Tibial nerve (tissue), 4 donors: ENCODE measurements at regions not wholly inside any gene's neighbourhood (a gene's known extent, or its start where the extent isn't known, plus 50 kb on each side); places are given as distances from the start of the nearest gene placed in this dataset.

ENCODE experiments used
- DNase-seq, 2 donors: peaks; one replicate each; pipeline ENCODE4 v3.0.0-alpha.2; 2019; ENCODE audit warnings: low spot score in 2 of 2
- H3K27ac ChIP-seq, 4 donors: fragments of 200-600 bp; sonication (generic) in 3 of 4; one replicate each; pipeline ENCODE4 v1.5.1; 2017 to 2019; ENCODE audit warnings: mild to moderate bottlenecking in 1 of 4
- H3K27me3 ChIP-seq, 2 donors: fragments of 200-600 bp; sonication (generic) in 1 of 2; one replicate each; pipeline versions ENCODE4 v1.5.1 to v1.6.0; 2017 to 2019
- H3K36me3 ChIP-seq, 3 donors: fragments of 200-600 bp; sonication (generic); one replicate each; pipeline ENCODE4 v1.5.1; 2018 to 2019
- H3K4me1 ChIP-seq, 4 donors: fragments of 200-600 bp; sonication (generic) in 3 of 4; one replicate each; pipeline ENCODE4 v1.5.1; 2017 to 2019
- H3K4me3 ChIP-seq, 4 donors: fragments of 200-600 bp; sonication (generic) in 3 of 4; one replicate each; pipeline ENCODE4 v1.5.1; 2017 to 2019; ENCODE audit warnings: mild to moderate bottlenecking in 1 of 4, moderate library complexity in 1 of 4
- H3K9me3 ChIP-seq, 4 donors: fragments of 200-600 bp; sonication (generic) in 3 of 4; one replicate each; pipeline ENCODE4 v1.5.1; 2017 to 2019
- EP300 ChIP-seq, 2 donors: sonication (generic); formaldehyde crosslinking; IDR thresholded peaks; one replicate each; pipeline ENCODE4 v1.6.1; 2017; ENCODE audit warnings: antibody characterized with exemption in 2 of 2, mild to moderate bottlenecking in 1 of 2
- POLR2A ChIP-seq, 2 donors: fragments of 450-650 bp; IDR thresholded peaks; one replicate each; pipeline ENCODE4 v1.6.1; 2017; ENCODE audit warnings: antibody characterized with exemption in 2 of 2, mild to moderate bottlenecking in 2 of 2, moderate library complexity in 2 of 2
- WGBS, 2 donors: methylation state at CpG; one replicate each; pipeline ENCODE4 v1.1.5; 2018; 5-methylcytosine and 5-hydroxymethylcytosine counted together
- TF ChIP-seq, protein P1 (sequence below), 5 experiments: fragments of 200-600 bp in 3 of 5; fragments of 450-650 bp in 2 of 5; sonication (generic) in 3 of 5; IDR thresholded peaks; one replicate each; pipeline ENCODE4 v1.5.1; 2016 to 2019; ENCODE audit warnings: antibody characterized with exemption in 5 of 5, mild to moderate bottlenecking in 3 of 5, moderate library complexity in 2 of 5

DNA sequence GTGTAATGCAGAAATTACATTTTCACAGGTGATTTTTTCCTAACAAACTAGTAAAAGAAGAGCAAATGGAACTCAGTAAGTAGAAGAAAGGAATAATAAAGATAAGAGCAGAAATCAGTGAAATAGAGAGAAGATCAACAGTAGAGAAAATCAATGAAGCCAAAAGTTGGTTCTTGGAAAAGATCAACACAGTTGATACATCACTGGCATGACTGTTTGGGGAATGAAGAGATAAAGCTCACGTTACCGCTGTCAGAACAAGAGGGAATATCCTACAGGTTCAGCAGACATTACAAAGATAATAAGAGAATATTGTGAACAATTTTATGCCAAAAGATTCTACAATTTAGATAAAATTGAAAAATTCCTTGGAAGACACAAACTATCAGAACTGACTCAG lies 146.4 kb downstream of the ACTR3B start:
- 90 to 95% methylated on average over 2 of the region's 2 CpGs for WGBS, 2 donors

DNA sequence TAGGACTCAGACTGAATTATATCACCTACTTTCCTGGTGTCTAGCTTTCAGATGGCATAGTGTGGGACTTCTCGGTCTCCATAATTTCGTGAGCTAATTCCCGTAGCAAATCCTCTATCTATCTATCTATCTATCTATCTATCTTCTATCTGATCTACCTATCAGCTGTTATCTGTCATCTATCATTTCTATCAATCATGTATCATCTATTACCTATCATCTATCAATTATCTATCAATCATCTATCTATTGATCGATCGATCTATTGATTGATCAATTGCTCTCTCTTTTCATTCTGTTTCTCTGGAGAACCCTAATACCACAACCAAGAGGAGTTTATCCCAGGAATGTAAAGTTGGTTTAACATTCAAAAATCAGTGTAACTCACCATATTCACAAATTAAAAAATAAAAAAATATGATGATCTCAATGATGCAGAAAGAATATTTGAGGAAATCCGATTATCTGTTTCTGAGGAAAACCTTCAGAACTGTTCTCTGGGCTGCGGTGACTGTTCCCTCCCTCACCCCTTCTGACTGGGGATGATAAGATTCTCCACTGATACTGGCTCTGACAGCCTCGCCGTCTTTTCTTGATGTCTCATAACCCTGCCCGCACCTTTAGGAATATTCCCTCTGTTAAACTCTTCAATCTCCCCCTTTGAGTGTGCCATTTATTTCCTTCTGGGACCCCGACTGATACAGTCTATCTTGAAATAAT lies 147.7 kb downstream of the ACTR3B start:
- DNase-seq, result no peak
- Histone ChIP-seq H3K36me3 (no peaks in the 10 kb centered on the region), H3K27ac (no peak overlapping the region), H3K27me3 (no peaks in the 10 kb centered on the region), H3K4me1 (peaks cover 0 to 7% (median 0%) of the 10 kb centered on the region in 4 donors), H3K9me3 (no peaks in the 10 kb centered on the region), H3K4me3 (no peak overlapping the region)
- 92 to 93% methylated on average over 11 of the region's 11 CpGs for WGBS, 2 donors
- TF ChIP-seq, protein P1, sequence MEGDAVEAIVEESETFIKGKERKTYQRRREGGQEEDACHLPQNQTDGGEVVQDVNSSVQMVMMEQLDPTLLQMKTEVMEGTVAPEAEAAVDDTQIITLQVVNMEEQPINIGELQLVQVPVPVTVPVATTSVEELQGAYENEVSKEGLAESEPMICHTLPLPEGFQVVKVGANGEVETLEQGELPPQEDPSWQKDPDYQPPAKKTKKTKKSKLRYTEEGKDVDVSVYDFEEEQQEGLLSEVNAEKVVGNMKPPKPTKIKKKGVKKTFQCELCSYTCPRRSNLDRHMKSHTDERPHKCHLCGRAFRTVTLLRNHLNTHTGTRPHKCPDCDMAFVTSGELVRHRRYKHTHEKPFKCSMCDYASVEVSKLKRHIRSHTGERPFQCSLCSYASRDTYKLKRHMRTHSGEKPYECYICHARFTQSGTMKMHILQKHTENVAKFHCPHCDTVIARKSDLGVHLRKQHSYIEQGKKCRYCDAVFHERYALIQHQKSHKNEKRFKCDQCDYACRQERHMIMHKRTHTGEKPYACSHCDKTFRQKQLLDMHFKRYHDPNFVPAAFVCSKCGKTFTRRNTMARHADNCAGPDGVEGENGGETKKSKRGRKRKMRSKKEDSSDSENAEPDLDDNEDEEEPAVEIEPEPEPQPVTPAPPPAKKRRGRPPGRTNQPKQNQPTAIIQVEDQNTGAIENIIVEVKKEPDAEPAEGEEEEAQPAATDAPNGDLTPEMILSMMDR (IDR thresholded peaks at IDR 0.05), result no peak
- TF ChIP-seq POLR2A (IDR thresholded peaks at IDR 0.05), result no peak
- TF ChIP-seq EP300 (IDR thresholded peaks at IDR 0.05), result no peak

More for the DNA sequence above, 146.4 kb downstream of the ACTR3B start:
- no peak for DNase-seq
- Histone ChIP-seq H3K9me3 (no peaks in the 10 kb centered on the region), H3K4me1 (peaks cover 0 to 7% (median 0%) of the 10 kb centered on the region in 4 donors), H3K4me3 (no peak overlapping the region), H3K36me3 (no peaks in the 10 kb centered on the region), H3K27ac (no peak overlapping the region), H3K27me3 (no peaks in the 10 kb centered on the region)
- TF ChIP-seq, protein P1 (IDR thresholded peaks at IDR 0.05), result no peak
- TF ChIP-seq POLR2A (IDR thresholded peaks at IDR 0.05), result no peak
- TF ChIP-seq EP300 (IDR thresholded peaks at IDR 0.05), result no peak

DNA sequence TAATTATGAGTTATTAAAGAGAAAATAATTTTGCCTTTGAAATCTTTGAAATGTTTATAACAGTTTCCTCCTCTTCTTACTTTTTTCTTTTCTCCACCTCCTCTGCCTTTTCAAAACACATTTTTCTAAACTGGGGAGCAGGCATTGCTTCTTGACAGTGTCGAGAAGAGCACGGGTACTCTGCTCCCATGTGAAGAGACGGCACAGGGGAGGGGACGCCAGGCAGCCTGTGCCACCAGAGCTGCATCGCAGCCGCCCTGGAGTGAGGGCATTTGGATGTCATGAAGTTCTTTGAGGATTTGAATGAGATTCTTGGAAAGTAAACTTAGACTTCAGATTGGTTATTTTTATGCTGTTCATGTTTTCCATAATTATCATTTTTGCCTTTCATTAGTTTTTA lies 149.7 kb downstream of the ACTR3B start:
- no peak overlapping the region for H3K27ac ChIP-seq
- H3K36me3 ChIP-seq, result no peaks in the 10 kb centered on the region
- no peaks in the 10 kb centered on the region for H3K27me3 ChIP-seq
- 57 to 58% methylated on average over 6 of the region's 6 CpGs for WGBS, 2 donors
- H3K4me3 ChIP-seq, result no peak overlapping the region
- no peak for DNase-seq
- H3K4me1 ChIP-seq, result peaks cover 0 to 7% (median 0%) of the 10 kb centered on the region in 4 donors
- no peak for TF ChIP-seq POLR2A (IDR thresholded peaks at IDR 0.05)
- TF ChIP-seq EP300 (IDR thresholded peaks at IDR 0.05), result no peak
- TF ChIP-seq, protein P1 (IDR thresholded peaks at IDR 0.05), result no peak
- H3K9me3 ChIP-seq, result no peaks in the 10 kb centered on the region

DNA sequence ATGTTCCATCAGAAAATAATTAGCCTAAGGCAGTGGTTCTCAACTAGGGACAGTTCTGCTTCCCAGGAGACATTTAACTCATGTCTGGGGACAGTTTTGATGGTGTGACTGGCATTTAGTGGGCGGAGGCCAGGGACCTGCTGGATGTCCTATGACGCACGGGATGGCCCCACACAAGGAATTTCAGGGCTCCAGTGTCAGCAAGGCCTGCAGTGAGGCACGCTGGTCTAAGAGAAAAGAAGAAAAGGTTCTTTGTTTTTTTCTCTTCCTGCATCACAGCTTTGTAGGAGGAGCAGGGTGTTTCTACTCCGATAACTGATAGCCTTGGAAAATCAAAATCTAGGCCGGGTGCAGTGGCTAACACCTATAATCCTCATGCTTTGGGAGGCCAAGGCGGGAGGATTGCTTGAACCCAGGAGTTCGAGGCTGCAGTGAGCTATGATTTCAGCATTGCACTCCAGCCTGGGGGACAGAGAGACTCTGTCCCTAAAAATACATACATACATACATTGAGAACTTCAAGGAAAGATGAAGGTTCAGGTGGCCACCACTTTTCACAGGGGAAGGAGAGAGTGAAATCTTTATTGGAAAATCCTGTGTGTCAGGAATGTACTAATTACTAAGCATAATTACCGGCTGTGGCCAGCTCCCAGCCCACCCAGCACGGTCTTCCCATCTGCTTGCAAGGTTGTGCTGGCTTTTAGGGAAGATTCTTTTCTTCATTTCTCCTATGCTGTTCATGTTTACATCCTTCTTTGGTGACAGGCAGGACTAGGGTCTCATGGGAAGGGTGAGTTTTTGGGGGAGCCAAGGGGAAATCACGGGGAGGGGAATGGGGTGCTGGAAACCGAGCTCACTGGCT lies 150.4 kb downstream of the ACTR3B start:
- no peaks in the 10 kb centered on the region for H3K27me3 ChIP-seq
- H3K4me3 ChIP-seq, result no peak overlapping the region
- H3K27ac ChIP-seq, result no peak overlapping the region
- H3K9me3 ChIP-seq, result no peaks in the 10 kb centered on the region
- DNase-seq, result no peak
- peaks cover 0 to 7% (median 0%) of the 10 kb centered on the region in 4 donors for H3K4me1 ChIP-seq
- WGBS, 2 donors, result 37 to 47% methylated on average over 12 of the region's 12 CpGs
- TF ChIP-seq, protein P1 (IDR thresholded peaks at IDR 0.05), result no peak
- TF ChIP-seq POLR2A (IDR thresholded peaks at IDR 0.05), result no peak
- TF ChIP-seq EP300 (IDR thresholded peaks at IDR 0.05), result peak in 1 of 2 donors; percentile 16
- H3K36me3 ChIP-seq, result no peaks in the 10 kb centered on the region
